Psoas muscle (tissue), 7 donors: ENCODE measurements at regions not wholly inside any gene's neighbourhood (a gene's known extent, or its start where the extent isn't known, plus 50 kb on each side); places are given as distances from the start of the nearest gene placed in this dataset.

Experiments used
- ATAC-seq, 4 donors: fragments of 200-7000 bp; cut with Tn5 transposase; one replicate each; pipeline ENCODE4 v1.9.1; 2020; ENCODE audit warnings: moderate library complexity in 3 of 4, mild to moderate bottlenecking in 2 of 4
- DNase-seq, 2 donors: peaks; one replicate each; pipeline ENCODE4 v3.0.0-alpha.2; 2020
- H3K27ac ChIP-seq: fragments of 200-600 bp; one replicate; pipeline ENCODE4 v1.8.0; 2022
- H3K27me3 ChIP-seq, 3 donors: fragments of 200-600 bp in 1 of 3; one replicate each; pipeline versions ENCODE4 v1.6.1 to v1.8.0; 2013 to 2022; ENCODE audit warnings: low read length in 2 of 3, mild to moderate bottlenecking in 2 of 3, moderate library complexity in 1 of 3; ENCODE audit not compliant: insufficient read depth in 3 of 3
- H3K36me3 ChIP-seq, 2 donors: fragments of 200-600 bp in 1 of 2; one replicate each; pipeline versions ENCODE4 v1.6.1 to v1.8.0; 2013 to 2022; ENCODE audit warnings: low read depth in 1 of 2, mild to moderate bottlenecking in 1 of 2, moderate library complexity in 1 of 2; ENCODE audit not compliant: insufficient read depth in 1 of 2
- H3K4me1 ChIP-seq: fragments of 200-600 bp; one replicate; pipeline ENCODE4 v1.8.0; 2022
- H3K4me3 ChIP-seq: fragments of 200-600 bp; one replicate; pipeline ENCODE4 v1.8.0; 2022; ENCODE audit warnings: mild to moderate bottlenecking
- H3K9me3 ChIP-seq: fragments of 200-600 bp; one replicate; pipeline ENCODE4 v1.8.0; 2022
- WGBS, 3 donors: extraction: QIAGEN DNeasy Blood & Tissue Kit; methylation state at CpG; one replicate each; pipeline versions ENCODE4 v1.1.6 to v1.1.7; 2013; 5-methylcytosine and 5-hydroxymethylcytosine counted together
- intact Hi-C, 2 donors: fragments of 100-400 bp; cut with DNase I; formaldehyde crosslinking; loops; one replicate each; pipeline versions ENCODE4 v1.11.0 to v1.14.2; 2022
- TF ChIP-seq, protein P1 (sequence below): fragments of 200-600 bp; IDR thresholded peaks from one replicate; pipeline ENCODE4 v1.8.0; 2022; ENCODE audit warnings: antibody characterized with exemption
- donor health status: healthy with polysubstance abuse.
- donor health status: DM: no; HTN: no; CAD: no; lungs with moderate emphysema.
- donor health status: Bipolar disorder and iron deficiency.
- donor health status: healthy.
- donor health status: DM: yes; HTN: yes; CAD: no.
- donor health status: DM: no; HTN: no; CAD: no.
- donor health status: DM: yes; HTN: yes; CAD: no.

DNA sequence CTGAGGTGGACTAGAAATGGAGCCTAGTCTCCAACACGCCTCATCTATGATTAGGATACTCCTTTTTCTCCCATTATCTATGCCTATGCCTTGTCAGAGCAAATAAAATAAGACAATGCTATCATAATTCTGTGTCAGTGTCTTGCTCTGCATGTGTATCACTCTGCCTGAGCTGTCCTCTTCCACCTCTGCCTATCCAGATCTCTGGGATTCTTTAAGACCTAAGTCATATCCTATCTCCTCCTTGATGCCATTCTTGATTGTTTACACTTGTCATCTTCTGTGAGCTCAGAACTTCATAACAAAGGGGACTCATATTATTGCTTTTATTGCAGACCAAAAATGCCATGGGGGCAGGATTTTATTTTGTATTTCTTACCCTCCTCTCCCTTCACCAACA is 351.2 kb upstream of the C9orf72 start:
- TF ChIP-seq, protein P1, sequence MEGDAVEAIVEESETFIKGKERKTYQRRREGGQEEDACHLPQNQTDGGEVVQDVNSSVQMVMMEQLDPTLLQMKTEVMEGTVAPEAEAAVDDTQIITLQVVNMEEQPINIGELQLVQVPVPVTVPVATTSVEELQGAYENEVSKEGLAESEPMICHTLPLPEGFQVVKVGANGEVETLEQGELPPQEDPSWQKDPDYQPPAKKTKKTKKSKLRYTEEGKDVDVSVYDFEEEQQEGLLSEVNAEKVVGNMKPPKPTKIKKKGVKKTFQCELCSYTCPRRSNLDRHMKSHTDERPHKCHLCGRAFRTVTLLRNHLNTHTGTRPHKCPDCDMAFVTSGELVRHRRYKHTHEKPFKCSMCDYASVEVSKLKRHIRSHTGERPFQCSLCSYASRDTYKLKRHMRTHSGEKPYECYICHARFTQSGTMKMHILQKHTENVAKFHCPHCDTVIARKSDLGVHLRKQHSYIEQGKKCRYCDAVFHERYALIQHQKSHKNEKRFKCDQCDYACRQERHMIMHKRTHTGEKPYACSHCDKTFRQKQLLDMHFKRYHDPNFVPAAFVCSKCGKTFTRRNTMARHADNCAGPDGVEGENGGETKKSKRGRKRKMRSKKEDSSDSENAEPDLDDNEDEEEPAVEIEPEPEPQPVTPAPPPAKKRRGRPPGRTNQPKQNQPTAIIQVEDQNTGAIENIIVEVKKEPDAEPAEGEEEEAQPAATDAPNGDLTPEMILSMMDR = no peak

DNA sequence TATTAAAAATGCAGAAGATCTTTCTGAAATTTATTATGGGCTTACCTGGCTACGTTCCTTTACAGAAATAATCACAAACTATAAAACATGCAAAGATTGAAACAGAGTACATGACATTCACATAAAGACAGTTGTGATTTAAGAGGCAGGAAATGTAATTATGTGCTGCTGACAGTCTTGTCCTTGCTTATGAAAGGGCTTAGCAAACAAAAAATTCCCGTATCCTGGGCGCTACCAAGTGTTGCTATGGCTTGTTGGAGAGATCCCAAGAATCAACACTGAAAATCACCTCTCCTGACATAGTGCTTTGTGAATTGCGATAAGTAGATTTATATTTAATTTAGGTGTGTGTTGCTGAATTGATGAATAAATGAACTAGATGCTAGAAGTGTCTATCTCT is 352.5 kb upstream of the C9orf72 start:
- H3K9me3 ChIP-seq = no peaks in the 10 kb centered on the region
- no peak for ATAC-seq
- intact Hi-C loops = loop anchor here in 1 of 2 donors (10.0 kb wide), 1 partner anchor 89 kb away; no protein-coding TSS in a partner anchor
- H3K27me3 ChIP-seq = no peaks in the 10 kb centered on the region
- H3K36me3 ChIP-seq = no peaks in the 10 kb centered on the region
- H3K4me3 ChIP-seq = no peak overlapping the region
- DNase-seq = no peak
- WGBS, 3 donors = 46 to 51% (median 48%) methylated on average over 4 of the region's 4 CpGs
- TF ChIP-seq, protein P1 = no peak
- H3K27ac ChIP-seq = no peak overlapping the region
- H3K4me1 ChIP-seq = no peaks in the 10 kb centered on the region

More for the DNA sequence above, 351.2 kb upstream of the C9orf72 start:
- Histone ChIP-seq H3K27me3 (no peaks in the 10 kb centered on the region), H3K4me3 (no peak overlapping the region), H3K27ac (no peak overlapping the region), H3K36me3 (no peaks in the 10 kb centered on the region), H3K9me3 (no peaks in the 10 kb centered on the region), H3K4me1 (no peaks in the 10 kb centered on the region)
- intact Hi-C loops = loop anchor here in 1 of 2 donors (10.0 kb wide), 1 partner anchor 90 kb away; no protein-coding TSS in a partner anchor
- DNase-seq (no peak), ATAC-seq (no peak)
- WGBS, 3 donors = 67 to 71% (median 70%) methylated on average over 1 of the region's 1 CpG

DNA sequence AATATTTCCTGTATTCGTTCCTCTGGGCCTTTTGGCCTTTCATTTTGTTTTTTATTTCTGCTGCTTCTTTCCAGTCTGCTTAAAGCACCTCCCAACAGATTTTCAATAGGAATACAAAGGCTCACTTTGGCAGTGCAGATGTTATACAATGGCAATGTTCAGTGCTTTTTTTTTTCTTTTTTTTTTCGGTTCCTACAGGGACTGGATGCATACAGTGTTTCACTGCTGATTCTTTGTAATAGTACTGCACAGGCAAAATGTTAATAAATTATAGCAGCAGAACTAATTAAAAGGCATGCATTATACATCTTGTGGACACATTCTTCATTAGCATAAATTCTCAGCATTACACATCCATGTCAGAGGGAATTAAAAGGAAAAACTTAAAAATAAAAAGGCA is 356.6 kb upstream of the C9orf72 start:
- TF ChIP-seq, protein P1 = no peak

GRCh38 chr9:27933210-27934025 is 360.1 kb upstream of the C9orf72 start:
- ATAC-seq (no peak), DNase-seq (no peak)
- intact Hi-C loops = loop anchor here in 1 of 2 donors (10.0 kb wide), 1 partner anchor 61 kb away; no protein-coding TSS in a partner anchor
- TF ChIP-seq, protein P1 = no peak
- no peaks in the 10 kb centered on the region for H3K9me3 ChIP-seq
- H3K27me3 ChIP-seq = no peaks in the 10 kb centered on the region
- WGBS, 3 donors = 40 to 47% (median 41%) methylated on average over 6 of the region's 6 CpGs
- no peaks in the 10 kb centered on the region for H3K36me3 ChIP-seq
- H3K4me1 ChIP-seq = no peaks in the 10 kb centered on the region
- H3K4me3 ChIP-seq = no peak overlapping the region
- H3K27ac ChIP-seq = no peak overlapping the region

More for the DNA sequence above, 356.6 kb upstream of the C9orf72 start:
- Histone ChIP-seq H3K27me3 (no peaks in the 10 kb centered on the region), H3K4me1 (no peaks in the 10 kb centered on the region), H3K36me3 (no peaks in the 10 kb centered on the region), H3K27ac (no peak overlapping the region), H3K4me3 (no peak overlapping the region), H3K9me3 (no peaks in the 10 kb centered on the region)
- no peak for ATAC-seq
- 9 to 36% (median 23%) methylated on average over 2 of the region's 2 CpGs for WGBS, 3 donors
- no peak for DNase-seq
- intact Hi-C loops = loop anchor here (10.0 kb wide), 2 partner anchors 65 to 85 kb away; no protein-coding TSS in a partner anchor
